Pulmonary artery endothelial cell (primary cell): ENCODE measurements at regions not wholly inside any gene's neighbourhood (a gene's known extent, or its start where the extent isn't known, plus 50 kb on each side); places are given as distances from the start of the nearest gene placed in this dataset.
A peak's percentile ranks its signal among the peaks of the same experiment; 100 is the strongest.
"Not testable (repeated sequence)": the region's sequence is repeated elsewhere in the genome, so short reads cannot be mapped to it uniquely, and the experiment has no call there.

Experiments used
- DNase-seq: peaks from one replicate; pipeline ENCODE4 v3.0.0-alpha.2; 2011; ENCODE audit warnings: low read depth, low spot score

DNA sequence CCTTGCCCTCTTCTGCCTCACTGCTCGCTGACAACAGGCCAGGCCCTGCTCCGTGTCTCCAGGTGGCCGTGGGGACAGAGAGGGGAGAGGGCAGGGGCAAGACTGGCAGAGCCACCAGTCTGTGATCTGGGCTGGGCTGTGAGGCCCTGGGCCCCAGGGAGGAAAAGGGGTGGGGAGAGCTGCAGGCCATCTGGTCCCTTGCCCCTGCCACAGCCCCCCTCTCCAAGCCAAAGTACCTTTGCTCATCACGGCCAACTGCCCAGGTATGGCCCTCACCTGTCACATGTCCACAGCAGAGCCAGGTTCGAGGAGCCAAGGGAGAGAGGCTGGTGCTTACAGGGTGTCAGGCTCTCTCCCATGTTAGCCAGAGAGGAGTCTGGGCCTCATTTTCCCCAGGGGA is 91.4 kb upstream of the LHX1 start:
- no peak for DNase-seq

DNA sequence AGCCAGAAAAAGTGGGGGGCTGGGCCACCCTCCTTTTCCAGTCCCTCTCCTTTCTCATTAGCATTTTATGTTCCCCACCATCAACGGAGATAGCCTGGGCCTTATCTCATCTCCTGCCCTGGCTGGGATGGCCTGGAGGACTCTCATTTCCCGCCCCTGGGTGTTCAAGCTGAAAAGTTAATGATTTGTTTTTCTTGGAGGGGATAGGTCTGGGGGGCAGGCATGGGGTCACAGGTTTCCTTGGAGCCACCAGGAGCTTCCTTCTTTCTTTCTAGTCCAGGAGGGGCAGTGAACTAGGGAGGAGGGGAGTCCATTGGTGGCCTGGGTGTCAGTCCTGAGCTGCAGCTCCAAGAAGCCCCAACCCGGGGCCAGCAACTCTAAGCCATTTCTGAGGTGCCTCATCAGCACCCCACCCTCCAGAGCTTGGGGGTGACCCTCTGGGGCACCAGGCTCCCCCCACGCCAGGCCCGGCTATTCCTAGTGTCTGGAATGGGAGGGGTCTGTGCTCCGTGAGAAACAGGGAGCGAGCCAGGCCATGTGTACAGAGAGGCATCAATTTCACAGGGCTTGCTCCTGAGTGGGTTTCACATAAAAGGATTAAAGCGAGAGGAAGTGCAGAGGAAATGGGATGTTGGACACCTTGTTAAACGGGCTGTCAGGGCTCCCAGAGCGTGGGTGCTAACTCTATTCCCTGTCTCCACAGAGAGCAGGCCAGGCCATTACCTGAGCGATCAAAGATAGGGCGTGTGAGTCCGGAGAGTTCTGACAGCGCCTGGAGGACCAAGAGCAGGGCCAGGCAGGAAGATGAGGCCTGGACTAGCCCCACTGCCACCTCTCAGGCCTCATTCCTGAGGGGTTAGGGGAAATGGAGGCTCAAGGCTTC is 90.6 kb upstream of the LHX1 start:
- DNase-seq = no peak

DNA sequence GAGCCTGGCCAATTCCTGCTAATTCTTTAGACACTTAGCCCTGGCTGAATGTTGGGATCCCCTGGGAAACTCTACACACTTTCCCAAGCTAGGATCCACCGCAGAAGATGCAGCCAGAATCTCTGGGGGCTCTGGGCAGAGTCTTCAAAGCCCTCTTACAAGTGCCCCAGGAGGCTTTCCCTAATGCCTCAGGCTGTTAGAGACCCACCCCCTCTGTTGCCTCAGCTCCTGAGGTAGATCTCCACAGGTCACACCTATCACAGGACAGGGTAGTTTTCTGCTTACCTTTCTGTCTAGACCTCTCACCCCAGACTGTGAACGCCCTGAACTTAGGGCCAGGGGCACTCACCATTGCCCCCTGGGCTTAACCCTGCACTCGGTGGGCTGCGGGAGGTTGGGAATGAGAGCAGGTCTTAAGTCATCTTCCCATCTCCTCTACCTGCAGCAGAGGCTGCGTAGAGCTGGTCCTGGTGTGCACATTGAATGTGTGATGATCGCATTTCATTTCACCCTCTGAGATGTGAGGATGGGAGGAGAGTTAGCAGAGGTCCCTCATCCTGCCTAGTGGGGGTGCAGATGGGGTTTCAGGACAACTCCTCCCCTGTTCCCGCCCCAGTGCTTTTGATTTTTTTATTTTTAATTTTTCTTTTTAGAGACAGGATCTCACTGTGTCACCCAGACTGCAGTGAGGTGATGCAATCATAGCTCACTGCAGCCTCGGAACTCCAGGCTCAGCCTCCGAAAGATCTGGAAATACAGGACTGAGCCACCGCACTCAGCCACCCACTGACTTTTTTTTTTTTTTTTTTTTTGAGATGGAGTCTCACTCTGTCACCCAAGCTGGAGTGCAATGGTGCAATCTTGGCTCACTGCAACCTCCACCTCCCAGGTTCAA is 89.0 kb upstream of the LHX1 start:
- DNase-seq = no peak

DNA sequence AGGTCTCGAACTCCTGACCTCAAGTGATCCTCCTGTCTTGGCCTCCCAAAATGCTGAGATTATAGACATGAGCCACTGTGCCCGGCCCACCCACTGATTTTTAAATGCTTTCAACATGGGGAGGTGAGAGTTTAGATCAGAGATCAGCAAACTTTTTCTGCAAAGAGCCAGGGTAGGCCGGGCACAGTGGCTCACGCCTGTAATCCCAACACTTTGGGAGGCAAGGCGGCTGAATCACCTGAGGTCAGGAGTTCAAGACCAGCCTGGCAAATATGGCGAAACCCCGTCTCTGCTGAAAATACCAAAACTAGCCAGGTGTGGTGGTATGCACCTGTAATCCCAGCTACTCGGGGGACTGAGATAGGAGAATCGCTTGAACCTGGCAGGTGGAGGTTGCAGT is 88.3 kb upstream of the LHX1 start:
- not testable (repeated sequence) for DNase-seq

DNA sequence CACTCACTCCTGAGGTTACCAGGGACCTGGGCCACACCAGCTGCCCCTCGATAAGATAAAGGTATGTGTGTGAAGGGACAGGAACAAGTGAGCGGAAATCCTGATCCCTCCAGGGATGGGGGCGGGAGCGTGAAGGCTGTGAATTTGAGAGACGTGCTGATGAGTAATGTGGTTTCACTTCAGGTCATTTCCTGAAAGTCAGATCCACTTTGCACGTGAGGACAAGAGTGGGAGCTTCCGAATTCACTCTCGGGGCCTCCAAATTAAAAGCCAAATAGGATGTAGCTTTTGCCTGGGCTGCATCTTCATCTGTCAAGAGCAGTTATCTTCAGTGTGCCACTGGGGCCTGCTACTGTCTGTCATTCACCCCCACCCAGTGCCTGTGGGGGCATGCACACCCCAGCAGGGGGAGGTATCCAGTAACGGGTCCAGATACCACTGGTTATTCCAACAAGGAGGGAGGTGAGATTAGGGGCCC is 87.4 kb upstream of the LHX1 start:
- peak; percentile 11 for DNase-seq

DNA sequence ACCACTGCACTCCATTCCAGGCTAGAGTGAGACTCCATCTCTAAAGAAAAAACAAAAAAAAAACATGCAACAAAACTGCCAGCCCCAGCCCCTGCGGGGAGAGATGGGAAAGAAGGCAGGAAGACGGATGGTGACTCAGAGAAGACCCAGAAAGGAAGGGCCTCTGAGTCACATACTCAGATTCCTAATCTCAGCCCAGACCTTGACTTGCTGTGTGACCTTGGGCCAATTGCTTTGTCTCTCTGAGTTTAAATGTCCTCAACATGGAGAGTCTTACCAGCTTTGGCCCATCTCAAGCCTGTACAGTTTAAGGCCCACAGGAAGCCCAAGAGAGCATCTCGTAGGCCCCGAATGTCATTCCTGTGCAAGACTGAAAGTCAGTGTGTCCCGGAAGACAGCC is 86.5 kb upstream of the LHX1 start:
- peak; percentile 51 for DNase-seq

DNA sequence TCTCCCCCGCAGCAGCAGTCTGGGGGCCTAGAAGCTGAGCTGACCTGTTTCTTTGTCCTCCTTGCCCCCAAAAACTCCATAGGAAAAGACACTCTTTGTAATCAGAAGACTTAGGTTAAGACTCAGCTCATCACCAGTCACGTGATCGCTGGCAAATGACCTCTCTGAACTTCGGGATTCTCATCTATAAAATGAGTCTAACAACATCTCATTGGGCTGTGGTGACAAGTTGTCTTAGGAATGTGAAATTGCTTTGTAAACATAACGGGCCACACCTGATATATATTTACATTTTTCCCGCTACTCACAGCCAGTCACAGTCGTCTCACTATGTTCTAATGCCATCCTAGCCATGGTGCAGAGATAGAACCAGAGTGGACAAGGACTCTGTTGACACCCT is 86.0 kb upstream of the LHX1 start:
- no peak for DNase-seq

DNA sequence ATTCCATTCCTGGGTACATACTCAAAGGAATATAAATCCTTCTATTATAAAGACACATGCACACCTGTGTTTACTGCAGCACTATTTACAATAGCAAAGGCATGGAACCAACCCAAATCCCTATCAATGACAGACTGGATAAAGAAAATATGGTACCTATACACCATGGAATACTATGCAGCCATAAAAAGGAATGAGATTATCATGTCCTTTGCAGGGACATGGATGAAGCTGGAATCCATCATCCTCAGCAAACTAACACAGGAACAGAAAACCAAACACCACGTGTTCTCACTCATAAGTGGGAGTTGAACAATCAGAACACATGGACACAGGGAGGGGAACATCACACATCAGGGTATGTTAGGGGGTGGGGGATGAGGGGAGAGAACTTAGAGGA is 84.8 kb upstream of the LHX1 start:
- DNase-seq = not testable (repeated sequence)

DNA sequence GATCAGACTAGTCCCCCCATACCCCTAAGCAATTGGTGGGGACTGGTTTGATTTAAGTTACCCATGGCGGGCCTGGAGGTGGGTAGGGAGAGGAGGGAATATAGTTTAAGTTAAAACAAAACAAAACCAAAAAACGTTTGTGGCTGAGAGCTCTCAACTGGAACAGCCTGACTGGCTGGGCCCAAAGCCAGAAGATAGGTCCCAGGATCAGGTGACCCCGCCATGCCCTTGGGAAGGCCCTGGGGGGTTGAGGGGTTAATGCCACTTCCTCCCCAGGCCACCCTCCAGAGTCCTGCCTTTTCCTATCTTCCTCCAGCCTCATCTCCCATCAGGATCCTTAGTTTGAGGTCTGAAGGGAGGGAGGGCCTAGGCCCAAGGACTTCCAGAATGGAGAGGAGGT is 82.3 kb upstream of the LHX1 start:
- no peak for DNase-seq

DNA sequence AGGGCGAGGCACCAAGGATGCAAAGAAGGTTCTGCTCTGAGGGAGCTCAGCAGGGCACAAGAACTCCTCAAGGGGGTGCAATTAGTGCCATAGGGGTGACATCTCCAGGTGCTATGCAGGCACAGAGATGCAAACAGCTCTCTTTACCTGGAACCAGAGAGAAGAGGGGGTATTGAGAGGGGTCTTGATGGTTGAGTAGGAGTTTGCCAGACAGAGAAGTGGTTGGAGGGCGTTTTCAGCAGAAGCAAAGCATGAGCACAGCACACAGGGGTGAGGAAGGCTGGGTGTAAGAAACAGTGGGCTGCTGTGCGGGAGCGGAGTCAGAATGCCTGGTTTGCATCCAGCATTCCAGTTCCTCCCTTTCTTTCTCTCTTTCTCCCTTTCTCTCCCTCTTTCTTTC is 81.8 kb upstream of the LHX1 start:
- no peak for DNase-seq

DNA sequence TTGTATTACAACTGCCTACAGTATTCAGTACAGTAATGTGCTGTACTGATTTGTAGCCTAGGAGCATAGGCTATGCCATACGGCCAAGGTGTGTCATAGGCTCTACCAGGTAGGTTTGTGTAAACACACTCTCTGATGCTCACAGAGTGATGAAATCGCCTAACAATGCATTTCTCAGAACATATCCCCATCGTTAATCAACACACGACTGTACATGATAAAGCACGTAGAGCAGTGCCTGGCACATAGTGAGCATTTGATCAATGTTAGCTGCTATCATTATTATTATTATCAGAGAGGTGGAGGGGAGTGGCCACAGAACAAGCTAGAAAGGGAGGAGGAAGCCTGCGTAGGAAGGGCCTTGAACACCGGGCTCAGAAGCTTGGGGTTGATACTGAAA is 81.1 kb upstream of the LHX1 start:
- no peak for DNase-seq

DNA sequence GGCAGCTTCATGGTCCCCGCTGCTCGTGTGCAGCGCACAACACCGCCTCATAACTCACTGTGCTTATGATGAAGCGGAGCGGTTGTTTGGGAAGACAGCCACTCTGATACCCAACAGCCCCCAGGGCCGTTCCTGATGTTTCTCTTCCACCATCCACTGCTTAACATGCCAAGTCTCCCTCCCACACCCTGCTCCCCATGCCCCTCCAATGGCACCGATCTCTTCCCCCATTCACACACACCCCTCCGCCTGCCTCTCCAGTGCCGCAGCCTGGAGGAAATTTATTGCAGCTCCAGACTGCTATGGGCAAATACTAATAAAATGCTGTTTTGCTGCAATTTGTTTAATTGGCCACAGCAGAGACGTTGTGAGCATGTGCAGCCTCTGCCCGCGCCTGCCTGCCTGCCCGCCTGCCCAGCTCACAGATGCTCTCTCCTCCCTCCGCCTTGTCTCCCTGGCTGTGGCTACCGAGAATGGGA is 80.3 kb upstream of the LHX1 start:
- no peak for DNase-seq

DNA sequence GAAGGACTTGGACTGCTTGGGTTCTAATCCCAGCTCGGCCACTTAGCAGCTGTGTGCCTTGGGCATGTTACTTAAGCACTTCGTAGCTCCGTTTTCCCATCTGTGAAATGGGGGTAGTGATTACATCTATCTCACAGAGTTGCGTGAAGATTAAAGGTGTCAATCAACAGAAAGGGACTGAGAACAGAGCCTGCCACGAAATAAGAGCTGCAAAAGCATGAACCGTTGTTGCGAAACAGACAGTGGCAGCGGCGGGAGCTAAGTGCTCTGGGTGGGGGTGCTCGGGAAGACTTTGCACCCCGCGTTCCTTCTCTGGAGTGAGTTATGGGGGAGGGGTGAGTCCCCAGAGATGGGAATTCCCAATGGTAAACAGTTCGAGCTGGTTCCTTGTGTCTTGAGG is 79.6 kb upstream of the LHX1 start:
- no peak for DNase-seq

DNA sequence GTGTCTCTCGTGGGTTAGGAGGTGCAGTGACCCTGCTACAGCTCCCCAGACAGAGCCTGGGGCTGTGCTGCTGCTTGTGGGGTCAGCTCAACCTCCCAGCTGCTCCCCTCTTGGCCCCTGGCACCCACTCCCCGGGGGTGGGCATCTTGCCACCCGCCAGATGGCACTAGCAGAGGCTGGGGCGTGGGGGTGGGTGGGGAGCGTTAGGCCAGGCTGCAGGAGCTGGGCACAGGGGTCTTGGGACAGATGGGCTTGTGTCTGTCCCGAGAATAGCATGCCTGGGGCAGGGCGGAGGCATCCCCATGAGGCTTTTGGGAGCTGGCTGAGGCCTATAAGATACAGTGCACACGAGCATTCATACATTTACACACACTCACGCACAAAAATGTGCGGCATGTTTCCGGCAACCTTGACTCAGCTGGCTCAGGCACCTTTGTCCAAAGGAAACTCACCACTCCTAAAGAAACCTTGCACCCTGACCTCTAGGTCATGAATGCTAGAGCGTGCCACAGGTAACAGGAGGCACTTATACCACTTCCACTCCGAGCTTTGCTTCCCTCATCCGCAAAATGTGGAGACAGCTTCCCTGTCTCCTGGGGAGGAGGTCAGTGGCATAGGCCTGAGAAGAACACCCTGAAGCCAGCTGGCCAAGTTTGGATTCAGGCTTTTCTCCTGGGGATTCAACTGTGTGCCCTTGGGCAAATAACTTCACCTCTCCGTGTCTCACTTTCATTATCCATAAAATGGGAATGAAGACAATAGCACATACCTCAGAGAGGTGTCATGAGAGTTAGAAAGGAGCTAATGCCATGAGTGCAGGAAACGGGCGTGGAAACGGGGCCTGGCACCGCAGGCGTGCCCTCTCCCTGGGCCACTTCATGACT is 78.9 kb upstream of the LHX1 start:
- no peak for DNase-seq

DNA sequence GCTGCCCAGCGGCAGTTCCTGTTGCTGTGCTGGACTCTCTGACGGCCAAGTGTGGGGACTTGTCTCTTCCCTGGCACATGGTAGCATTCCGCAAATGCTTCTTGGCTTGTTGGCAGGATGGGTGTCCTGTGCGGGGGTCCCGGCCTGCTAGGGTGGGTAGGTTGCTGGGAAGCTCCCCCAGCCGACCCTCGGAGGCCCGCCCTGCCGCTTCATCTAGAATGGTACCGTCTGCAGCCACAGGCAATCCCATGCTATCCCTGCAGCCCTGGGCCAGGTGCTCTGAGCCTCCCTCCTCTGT is 78.3 kb upstream of the LHX1 start:
- no peak for DNase-seq

DNA sequence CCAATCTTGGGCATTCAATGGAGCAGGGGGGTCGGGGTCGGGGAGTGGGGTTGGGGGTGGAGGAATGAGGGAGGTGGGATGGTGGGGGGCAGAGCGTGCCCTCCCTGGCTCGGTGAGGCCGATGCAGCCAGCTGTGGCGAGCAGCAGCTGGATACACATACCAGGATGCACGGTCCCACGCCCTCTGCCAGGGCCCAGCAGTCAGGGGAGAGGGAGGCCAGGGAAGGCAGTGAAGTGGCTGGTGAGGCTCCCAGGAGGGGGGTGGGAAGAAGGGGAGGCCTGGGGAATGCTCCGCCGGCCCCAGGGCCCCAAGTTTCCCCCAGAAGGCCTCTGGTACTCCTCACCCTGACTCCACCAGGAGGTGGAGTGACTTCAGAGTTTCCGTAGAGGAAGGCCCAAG is 77.6 kb upstream of the LHX1 start:
- no peak for DNase-seq

DNA sequence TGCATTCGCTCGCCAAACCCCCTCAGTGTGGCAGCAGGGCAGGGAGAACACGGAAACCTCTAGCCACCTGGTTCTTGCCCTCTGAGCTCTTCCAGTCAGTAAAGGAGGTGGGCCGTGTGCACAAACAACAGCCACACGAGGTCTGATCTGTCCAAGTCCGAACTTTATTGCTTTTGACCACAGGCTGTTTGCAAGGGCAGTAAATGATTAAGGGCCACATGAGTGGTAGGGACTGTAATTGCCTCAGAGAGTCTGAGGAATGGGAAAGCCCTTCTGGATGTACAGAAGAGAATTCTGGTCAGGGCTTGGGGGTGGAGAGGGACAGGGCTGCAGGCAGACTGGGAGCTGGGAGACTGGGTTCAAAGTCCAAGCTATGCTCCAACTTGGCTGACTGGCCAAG is 75.7 kb upstream of the LHX1 start:
- DNase-seq = no peak

DNA sequence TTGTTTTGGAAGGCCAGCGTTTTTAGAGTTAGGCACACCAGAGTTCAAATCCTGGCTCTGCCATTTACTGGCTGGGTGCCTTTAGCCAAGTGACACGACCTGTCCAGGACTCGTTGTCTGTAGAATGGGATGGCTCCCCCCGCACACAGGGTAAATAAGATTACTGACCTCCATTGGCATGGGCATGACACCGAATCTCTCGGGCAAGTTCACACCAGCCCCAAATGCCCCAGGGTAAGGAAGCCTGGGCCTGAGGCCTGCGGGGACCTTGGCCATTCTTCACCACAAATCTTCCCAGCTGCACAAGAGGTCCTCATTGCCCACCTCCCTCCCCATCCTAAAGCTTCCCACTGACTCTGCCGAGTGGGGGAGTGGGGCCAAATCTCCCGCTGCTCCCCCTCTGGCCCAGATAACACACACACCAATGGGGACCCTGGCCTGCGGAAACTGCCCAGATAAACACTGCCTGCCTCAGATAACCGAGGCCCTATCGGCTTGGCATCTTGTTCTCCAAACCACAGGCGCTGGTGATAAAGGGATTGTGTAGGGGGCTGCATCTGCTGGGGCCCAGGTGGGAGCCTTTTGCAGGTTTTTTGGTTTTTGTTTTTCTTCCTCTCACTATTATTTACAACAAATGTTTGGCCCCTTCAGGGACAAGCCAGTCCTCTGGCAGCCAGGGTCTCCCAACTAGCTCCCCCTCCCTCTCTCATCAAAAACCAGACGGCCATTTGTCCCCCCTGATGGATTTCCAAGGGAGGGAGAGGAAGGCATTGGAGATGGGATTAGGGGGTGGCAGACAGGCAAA is 75.0 kb upstream of the LHX1 start:
- DNase-seq = no peak

DNA sequence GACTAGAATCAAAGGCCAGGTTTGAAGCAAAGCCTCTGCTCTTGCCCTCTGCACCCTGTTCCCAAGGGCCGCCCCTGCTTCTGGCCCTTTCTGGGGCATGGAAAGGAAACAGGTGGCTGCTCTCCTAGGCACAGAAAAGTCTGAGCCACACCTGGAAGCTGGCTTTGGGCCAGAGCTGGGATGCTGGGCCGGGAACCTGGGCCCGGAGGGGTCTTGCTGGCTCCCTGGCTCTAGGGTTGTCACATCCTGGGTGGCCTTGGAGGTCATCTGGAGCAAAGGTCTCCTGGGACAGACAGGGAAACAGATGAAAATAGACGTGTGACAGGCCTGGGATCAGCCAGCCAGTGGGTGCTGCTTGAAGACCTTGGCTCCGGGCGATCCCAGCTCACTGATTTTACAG is 74.1 kb upstream of the LHX1 start:
- no peak for DNase-seq

DNA sequence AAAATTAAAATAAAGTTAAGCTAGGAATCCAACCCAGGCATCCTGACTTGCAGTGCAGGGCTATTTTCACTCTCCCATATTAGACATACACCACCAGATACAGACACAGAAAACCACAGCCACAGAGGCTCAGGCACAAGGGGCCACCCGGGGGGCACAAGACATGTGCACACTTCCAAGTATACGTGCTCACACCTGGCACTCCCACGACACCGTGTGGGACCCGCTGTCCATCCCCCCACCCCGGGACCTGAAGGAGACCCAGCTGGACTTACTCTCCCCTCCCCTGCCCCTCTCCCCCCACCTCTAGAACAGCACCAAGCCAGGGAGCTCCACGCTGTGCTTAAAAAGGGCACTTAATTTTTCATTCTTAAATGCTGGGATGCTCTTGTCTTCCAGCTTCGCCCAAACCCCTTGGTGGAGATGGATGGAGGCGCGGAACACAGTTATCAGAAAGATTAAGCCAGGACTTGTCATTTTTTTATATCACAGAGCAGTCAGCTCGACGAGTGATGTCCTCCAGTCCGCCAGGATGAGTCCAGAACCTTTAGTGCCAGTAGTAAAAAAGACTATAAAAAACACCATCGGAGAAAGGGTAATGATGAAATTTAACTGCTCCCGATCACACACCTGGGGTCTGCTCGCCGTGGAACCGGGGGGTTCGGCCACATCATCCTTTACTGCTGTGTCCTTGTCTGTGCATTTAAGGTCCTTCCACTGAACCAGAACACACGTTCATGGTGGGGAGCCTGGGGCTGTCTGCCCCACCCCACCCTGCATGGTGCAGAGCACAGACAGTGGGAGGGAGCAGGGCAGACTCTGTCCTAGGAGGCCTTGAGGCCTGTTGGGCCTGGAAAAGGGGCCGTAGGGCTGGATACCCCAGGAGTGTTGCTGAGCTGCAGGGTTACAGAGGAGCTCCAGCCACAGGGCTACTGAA is 73.3 kb upstream of the LHX1 start:
- no peak for DNase-seq
